ENCODE measurements at regions not wholly inside any gene's neighbourhood (a gene's known extent, or its start where the extent isn't known, plus 50 kb on each side); places are given as distances from the start of the nearest gene placed in this dataset.

- no peak overlapping the region for H3K4me3 ChIP-seq (replicated peaks in 1 of 2; ENCODE audit: low read depth in 1 of 2, low read length in 2 of 2)
- ATAC-seq = no peak
These were observed 182.1 kb upstream of the FBXL4 start for GRCh38 chr6:99129835-99130234.

GRCh38 chr6:99121748-99122147 lies 174.0 kb upstream of the FBXL4 start:
- H2AFZ ChIP-seq (ENCODE audit: low read depth, low read length, poor library complexity, severe bottlenecking) = no peak overlapping the region
- no peak overlapping the region for H3K27ac ChIP-seq (ENCODE audit: low read depth, low read length)
- H3K4me2 ChIP-seq (ENCODE audit: low read length) = no peak overlapping the region
- H3K4me1 ChIP-seq (ENCODE audit: control insufficient read depth in 1 of 2, insufficient read depth in 2 of 2, low read length in 2 of 2) = no peaks in the 10 kb centered on the region
- POLR2A ChIA-PET = no interaction called here
- RAD21 ChIA-PET (ENCODE audit: low non-redundant PET in 1 of 2, low total read pairs in 2 of 2, uncharacterized antibody in 2 of 2, unreplicated experiment in 2 of 2) = no interaction called here
- intact Hi-C loops (cut with micrococcal nuclease) = no loop called here
- H3K79me2 ChIP-seq (ENCODE audit: insufficient read depth, low read length) = no peaks in the 10 kb centered on the region
- H3K9me2 ChIP-seq (ENCODE audit: insufficient read depth) = no peaks in the 10 kb centered on the region
- H3K36me3 ChIP-seq (ENCODE audit: control insufficient read depth in 1 of 2, insufficient read depth in 2 of 2, low read length in 2 of 2) = no peaks in the 10 kb centered on the region
- TF ChIP-seq CBX3 (IDR thresholded peaks at IDR 0.05; ENCODE audit: low read depth) (no peak), CEBPB (IDR thresholded peaks at IDR 0.05; ENCODE audit: low read depth) (no peak), POLR2A (IDR thresholded peaks at IDR 0.05; ENCODE audit: borderline replicate concordance, extremely low read depth, insufficient read depth, insufficient read length) (no peak)
- peaks cover 26% of the 10 kb centered on the region for H3K27me3 ChIP-seq (ENCODE audit: insufficient read depth, low read length)
- H3K9ac ChIP-seq (ENCODE audit: low read length) = no peak overlapping the region
- BruUV-seq (replicated peaks) = no TSS peak
- H4K20me1 ChIP-seq (ENCODE audit: insufficient read depth) = no peaks in the 10 kb centered on the region
- no peak for ATAC-seq
- no peak overlapping the region for H3K4me3 ChIP-seq (replicated peaks in 1 of 2; ENCODE audit: low read depth in 1 of 2, low read length in 2 of 2)
- H3K9me3 ChIP-seq (ENCODE audit: control insufficient read depth in 1 of 2, insufficient read depth in 1 of 2, low read depth in 1 of 2, low read length in 2 of 2) = no peaks in the 10 kb centered on the region
- CTCF ChIA-PET = no interaction called here
- no peak for DNase-seq (ENCODE audit: low read depth, low spot score)

More at GRCh38 chr6:99129835-99130234, 182.1 kb upstream of the FBXL4 start:
- H4K20me1 ChIP-seq (ENCODE audit: insufficient read depth) = no peaks in the 10 kb centered on the region
- DNase-seq (ENCODE audit: low read depth, low spot score) = no peak
- no peaks in the 10 kb centered on the region for H3K36me3 ChIP-seq (ENCODE audit: control insufficient read depth in 1 of 2, insufficient read depth in 2 of 2, low read length in 2 of 2)
- TF ChIP-seq YY1 (IDR thresholded peaks at IDR 0.05; ENCODE audit: extremely low read depth, insufficient replicate concordance, low read depth, low read length) (no peak), CEBPB (IDR thresholded peaks at IDR 0.05; ENCODE audit: low read depth) (no peak), FOSL1 (IDR thresholded peaks at IDR 0.05; ENCODE audit: low read depth) (no peak), ELF1 (IDR thresholded peaks at IDR 0.05; ENCODE audit: borderline replicate concordance, low read depth) (no peak)
- no peaks in the 10 kb centered on the region for H3K79me2 ChIP-seq (ENCODE audit: insufficient read depth, low read length)
- no peak overlapping the region for H2AFZ ChIP-seq (ENCODE audit: low read depth, low read length, poor library complexity, severe bottlenecking)
- H3K4me2 ChIP-seq (ENCODE audit: low read length) = no peak overlapping the region
- H3K4me1 ChIP-seq (ENCODE audit: control insufficient read depth in 1 of 2, insufficient read depth in 2 of 2, low read length in 2 of 2) = no peaks in the 10 kb centered on the region
- ChIA-PET RAD21 (ENCODE audit: low non-redundant PET in 1 of 2, low total read pairs in 2 of 2, uncharacterized antibody in 2 of 2, unreplicated experiment in 2 of 2) (no interaction called here), CTCF (no interaction called here), POLR2A (no interaction called here)
- H3K27ac ChIP-seq (ENCODE audit: low read depth, low read length) = no peak overlapping the region
- H3K9me3 ChIP-seq (ENCODE audit: control insufficient read depth in 1 of 2, insufficient read depth in 1 of 2, low read depth in 1 of 2, low read length in 2 of 2) = no peaks in the 10 kb centered on the region
- BruUV-seq (replicated peaks) = no TSS peak
- H3K27me3 ChIP-seq (ENCODE audit: insufficient read depth, low read length) = peaks cover 4% of the 10 kb centered on the region; the same call in 1 of the 2 replicates
- no peaks in the 10 kb centered on the region for H3K9me2 ChIP-seq (ENCODE audit: insufficient read depth)
- no peak overlapping the region for H3K9ac ChIP-seq (ENCODE audit: low read length)
- intact Hi-C loops (cut with micrococcal nuclease) = no loop called here

All from HCT116 (cell line).